HG03097 (cell line): ENCODE measurements at regions not wholly inside any gene's neighbourhood (a gene's known extent, or its start where the extent isn't known, plus 50 kb on each side); places are given as distances from the start of the nearest gene placed in this dataset.

Experiments used
- ATAC-seq: cut with Tn5 transposase; IDR thresholded peaks from one replicate; pipeline ENCODE4 v1.9.1; 2021; ENCODE audit not compliant: unreplicated experiment, low FRiP score

DNA sequence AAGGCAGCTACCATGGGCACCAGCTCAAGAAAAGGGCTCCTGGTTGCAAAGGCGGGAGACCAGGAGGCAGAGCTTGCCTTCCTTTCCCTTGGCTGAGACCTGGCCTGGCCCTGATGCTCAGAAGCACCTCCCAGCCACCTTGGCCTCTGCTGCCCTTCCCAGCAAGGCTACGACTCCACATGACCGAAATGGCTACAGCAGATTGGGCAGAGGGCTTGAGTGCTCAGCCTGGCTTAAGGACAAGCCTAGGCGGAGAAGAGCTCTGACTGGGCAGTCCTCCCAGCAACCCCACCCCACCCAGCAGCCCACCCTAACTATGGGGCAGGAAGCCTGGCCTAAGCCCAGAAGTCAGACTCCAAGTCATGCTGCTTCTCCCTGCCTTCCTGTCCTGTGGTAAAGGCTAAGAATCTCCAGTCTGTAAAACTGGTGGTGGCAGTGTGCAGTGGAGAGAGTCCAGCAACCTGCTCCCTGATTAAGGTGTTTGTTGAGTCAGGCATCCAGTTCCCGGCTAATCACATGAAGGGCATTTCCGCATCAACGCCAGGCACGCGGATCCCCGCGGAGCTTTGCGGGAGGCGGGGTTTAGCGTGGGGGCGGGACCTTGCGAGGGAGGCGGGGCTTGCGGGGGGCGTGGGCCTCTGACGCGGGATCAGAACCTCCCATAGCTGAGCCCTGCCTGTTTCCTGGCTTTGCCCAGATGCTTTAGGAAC lies 256.0 kb downstream of the BCL11A start:
- no peak for ATAC-seq

DNA sequence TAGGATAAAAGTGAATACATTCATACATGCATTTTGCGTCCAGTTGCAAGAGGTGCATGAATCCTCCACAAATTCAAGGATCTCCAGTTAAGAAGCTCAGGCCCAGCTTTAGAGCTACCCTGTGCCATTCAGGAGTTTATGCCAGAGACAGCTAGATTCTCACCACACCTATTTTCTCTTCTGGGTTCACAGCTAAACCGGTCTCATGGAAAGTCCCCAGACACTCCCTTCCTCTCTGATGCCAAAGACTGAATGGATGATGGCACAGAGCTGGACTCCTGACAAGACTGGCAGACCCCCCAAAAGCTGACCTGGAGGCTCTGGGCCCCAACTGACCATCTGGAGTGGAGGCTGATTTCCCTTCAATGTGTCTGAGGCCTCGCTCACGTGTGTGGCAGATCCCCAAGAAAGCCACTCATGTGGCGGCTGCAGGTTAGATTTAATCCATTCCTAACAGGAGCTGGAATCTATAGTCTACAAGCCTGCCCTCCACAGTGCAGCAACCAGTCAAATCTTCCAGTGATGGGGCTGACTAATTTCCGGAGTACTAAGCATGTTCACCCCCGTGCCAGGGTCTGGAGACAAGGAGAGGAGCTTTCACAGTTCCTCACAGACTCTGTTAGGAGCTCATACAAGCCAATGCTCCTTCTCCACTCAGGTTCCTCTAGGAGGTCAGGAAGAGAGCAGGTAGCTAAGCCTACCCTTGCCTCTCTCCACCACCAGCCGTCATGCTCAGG lies 257.1 kb downstream of the BCL11A start:
- no peak for ATAC-seq

DNA sequence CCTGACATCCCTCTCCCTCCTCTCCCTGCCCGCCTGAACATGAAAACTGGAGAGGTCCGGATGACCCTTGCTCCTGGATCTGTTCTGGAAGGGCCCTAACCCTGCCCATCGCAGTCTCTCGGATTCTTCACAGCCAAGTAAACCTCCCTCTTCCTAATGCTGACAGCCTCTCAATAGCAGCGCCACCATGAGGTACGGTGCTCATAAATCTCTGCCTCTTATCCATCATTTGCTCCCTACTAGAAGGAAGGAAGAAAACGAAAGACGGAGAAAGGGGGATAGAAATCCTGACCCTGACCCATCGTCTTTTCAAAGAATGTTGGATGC lies 257.9 kb downstream of the BCL11A start:
- no peak for ATAC-seq

DNA sequence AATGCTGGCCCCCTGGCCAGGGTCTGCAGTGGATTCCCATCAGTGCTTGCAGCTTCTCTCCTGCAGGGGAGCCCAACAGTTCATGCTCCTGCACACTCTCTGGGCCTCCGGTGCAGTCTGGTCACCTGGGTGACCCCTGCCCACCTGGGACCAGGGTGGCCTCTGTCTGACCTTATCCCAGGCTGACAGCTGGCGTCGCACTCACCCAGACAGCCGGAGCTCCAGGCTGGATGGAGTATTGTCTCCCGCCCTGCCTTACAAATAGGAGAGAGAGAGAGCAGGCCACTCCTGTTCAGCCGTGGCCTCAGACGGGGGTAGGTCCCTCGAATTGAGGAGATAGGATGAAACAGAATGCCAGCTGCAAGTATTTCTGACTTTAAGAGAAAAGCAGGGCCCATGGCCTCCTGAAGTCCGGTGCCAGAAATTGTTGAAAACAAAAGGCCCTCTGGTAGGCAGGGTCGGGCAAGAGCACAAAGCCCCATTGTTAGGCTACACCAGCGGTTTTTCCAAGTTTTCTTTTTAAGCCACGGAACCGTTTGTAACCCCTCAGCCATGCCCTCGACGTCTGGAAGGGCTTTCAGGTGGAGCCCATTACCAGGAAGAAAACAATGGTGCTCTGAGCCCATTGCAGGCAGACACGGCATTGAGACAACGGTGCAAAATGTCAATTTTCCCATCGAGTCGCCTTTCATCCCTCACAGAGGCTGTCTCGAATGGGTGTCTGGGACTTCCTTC lies 258.4 kb downstream of the BCL11A start:
- no peak for ATAC-seq

DNA sequence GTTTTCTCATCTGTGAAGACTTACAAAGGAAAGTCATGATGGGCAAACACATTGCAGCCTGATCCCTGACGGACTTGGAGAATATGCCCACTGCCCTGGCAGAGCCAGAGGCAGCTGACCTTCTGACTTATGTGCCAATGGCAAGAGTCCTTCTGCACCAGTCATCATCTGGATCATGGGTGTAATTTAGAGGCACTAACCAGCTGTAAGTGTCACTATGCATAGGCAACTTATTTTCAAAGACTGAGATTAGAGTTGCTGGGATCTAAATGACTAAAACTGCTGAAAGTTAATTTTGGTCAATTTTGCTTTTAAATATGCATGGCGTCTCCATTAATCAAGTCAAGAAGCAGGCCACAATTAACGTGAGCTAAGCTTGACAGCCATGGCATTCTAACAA lies 261.2 kb downstream of the BCL11A start:
- no peak for ATAC-seq

DNA sequence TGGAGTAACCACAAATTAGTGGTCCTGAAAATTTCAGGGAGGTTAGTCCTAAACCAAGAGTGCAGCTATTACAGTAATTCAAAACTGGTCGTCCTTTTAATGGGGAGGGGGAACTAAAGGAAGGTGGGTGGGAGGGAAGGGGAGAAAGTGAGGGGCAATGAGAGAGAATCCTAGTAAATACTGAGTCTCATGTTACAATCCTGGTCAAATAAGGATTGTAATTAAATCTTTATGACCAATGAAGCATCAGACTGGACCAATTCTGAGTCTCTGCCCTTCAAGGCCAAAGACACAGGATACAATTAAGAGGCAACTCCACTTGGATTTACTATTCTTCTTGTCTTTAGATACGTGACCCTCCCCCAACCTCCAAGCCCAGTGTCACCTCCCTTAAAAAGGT lies 262.9 kb downstream of the BCL11A start:
- no peak for ATAC-seq

DNA sequence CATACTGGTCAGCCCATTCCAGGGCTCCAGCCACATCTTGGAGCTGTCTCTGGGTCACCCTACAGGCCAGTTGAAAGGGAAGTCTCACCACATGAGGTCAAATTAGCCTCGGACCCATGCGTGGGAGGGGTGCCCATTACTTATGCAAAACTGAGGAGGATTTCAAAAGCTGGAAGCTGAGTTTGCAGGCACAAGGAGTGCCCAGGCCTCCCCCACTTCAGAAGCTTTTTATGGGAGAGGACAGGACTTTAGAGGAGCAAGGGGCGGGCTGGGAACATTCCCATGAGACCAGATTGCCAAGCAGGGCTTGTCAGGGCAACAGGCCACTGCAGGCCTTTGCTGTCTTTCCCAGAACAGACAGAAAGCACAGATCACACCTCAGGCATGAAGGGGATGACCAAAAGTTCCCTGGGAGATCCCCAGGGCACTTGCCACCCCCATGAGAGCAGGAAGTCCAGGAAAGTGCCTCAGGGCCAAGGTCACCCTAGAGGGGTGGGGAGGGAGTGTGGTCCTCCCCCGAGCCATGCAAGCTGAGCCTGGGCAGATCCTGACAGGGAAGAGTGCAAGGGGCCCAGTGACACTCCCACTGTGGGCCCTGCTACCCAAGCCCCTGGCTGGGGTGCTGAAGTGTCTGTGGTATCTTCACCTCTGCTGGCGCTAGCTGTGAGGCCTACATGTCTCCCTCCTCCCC lies 267.7 kb downstream of the BCL11A start:
- ATAC-seq: no peak

DNA sequence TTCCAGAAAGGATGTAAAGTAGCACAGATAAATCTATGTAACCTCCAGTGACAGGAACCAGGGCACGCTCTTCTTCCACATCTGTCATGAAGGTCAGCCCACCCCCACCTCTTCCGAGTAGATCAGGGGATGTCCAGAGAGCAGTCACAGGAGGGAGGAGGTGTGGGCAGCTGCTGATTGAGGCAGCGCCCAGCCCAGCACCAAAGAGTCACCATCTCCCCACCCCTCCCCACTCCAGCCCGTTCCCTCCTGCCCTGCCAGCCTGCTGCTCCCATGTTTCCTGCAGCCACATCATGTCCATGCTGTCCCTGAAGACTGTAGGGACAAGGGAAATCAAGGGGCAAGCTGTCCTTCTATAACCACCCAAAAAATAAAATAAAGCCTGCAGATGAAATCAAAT lies 269.8 kb downstream of the BCL11A start:
- no peak for ATAC-seq

DNA sequence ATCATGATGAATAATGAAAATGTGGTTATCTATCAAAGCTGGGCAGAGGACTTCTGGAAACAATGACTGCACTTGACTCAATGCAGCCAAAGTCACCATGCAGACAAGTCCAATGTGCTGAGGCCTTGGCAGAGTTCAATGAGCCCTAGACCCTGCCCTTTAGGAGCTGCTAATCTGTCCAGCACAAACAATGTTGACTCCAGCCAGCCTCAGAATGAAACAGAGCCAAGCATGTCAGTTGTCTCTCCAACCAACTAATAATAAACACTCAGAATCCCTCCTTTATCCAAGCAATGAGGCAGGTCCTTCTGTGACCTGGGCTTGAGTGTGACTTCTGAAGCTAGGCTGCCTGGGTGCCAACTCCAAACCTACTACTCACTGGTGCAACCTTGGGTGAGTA lies 270.6 kb downstream of the BCL11A start:
- ATAC-seq: no peak

DNA sequence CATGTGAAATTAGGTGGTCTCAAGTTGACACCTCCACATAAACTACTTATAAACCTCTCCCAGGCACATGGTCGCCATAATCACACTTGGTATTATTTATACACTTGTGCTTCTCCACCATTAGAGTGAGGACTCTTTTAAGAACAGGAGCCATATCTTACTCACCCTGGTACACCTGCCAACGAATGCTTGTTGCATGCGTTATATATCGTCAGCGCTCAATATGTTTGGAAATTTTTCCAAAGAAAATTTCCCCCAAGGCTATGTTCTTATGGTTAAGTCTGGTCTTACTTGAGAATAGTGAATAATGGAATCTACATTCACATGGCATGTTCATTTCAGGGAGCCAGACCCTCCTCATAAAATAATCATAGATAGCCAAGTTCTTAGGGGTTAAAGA lies 271.7 kb downstream of the BCL11A start:
- ATAC-seq: no peak

DNA sequence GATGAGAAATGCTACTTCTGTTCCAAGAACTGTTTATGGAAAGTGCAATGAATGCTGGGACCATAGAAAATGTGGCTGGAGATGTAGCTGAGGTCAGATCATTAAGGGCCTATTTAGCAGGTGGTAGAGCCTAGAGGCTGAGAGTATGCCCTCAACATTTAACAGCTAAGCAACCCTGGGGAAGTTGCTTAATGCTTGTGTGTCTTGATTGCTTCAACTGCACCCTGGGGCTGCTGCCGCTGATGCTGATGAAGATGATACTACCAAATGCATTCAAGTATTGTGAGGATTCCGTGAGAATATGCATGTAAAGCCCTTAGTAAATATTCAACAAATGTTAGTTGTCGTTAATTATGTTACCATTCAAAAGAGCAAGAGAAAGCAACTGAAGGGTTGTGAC lies 273.2 kb downstream of the BCL11A start:
- no peak for ATAC-seq

DNA sequence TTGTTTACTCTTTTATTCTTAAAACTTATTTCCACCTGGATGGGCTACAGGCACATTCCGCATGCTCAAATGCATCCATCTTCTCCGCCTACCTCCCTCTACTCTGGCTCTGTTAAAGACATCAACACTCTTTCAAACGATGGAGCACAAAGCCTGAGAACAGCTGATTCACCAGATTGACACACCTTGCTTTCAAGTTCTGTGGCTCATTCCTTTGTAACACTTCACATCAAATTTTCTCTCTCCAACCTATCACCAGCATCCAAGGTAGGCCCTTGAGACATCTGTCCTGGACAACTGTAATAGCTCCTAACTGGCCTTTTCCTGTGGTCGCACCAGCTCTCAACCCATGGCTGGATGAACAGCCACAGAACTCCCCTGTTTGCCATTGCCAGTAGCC lies 274.5 kb downstream of the BCL11A start:
- no peak for ATAC-seq

DNA sequence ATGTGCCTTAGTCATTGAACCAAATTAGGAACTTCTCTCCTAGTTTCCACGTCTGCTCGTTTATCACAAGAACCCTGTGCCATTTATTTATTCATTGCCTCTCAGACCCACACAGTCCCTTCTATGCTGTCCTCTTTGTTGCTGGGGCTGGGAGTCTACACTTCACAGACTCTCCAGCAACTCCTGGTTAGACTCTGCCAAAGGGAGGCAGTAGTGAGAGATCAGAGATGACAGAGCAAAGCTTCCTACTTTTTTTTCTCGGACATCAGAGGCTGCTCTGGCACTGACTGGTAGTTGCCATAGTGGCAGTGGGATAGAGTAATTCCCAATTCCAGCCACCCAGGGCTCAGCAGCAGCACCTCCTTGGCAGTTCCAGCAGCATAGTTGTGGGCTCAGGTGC lies 277.5 kb downstream of the BCL11A start:
- ATAC-seq: no peak

DNA sequence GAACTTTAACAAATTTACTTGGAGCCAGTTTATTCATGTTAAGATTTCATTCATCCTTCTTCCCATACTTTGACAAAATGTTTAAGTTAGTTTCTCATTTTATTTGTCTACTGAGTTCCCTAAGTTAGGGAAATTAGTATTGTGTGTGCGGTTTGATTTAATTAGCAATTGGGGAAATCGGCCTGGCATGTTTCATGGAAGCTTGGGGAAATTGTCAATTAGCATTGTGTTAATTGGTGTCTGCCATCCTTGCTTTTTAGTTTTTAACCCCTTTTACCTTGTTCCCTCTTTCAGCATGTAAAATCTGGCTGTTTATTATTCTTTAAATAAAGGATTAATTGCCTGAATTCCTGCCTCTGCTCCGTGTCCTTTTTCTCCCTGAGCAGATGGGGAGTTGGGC lies 279.6 kb downstream of the BCL11A start:
- ATAC-seq: no peak

DNA sequence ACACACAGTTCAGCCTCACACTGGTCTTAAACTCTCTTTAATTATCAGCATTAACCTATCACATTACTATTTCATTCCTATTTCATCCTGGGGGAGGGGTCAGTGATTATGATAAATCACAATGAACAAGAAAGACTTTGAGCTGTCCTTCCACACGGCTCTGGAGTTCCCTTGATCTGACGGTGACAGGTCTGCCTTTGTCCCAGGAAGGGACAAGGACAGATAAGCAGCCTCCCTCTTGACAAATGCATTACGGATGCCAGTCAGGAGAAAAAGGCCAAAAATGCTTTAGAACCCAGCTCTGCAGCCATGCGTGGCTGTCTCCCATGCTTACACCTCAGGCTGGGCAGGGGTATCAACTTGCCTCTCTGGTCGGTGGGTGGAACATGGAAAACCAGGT lies 281.7 kb downstream of the BCL11A start:
- ATAC-seq: no peak

DNA sequence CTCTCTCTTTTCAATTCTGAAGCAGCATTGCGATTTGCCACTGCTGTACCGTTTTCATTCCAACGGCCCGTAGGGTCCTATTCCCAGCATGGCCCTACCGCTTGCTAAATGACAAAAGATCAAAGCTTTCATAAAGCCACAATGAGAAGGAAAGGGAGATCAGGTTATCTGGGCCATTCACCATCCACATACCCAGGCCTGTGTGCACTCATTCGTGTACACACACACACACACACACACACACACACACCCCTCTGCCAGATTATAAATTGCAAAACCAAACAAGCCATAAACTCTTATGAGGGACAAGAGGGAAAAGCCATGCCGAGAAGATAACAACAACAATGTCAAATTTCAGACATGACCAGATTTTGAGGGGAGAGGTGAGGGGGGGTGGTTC lies 282.3 kb downstream of the BCL11A start:
- no peak for ATAC-seq

DNA sequence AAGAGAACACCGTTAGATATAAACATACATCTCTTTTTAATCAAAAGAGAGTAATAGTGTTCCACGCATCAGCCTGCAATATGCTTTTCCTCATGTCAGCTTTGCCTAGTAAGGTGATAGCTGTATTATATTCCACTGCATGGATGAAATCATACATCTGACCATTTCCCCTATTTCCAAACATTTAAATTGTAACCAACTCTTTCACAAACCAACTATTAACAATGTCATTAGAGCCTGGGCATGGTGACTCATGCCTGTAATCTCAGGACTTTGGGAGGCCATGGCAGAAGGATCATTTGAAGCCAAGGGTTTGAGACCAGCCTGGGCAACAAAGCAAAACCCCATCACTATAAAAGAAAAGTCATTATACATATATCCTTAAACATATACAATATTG lies 284.8 kb downstream of the BCL11A start:
- ATAC-seq: no peak

DNA sequence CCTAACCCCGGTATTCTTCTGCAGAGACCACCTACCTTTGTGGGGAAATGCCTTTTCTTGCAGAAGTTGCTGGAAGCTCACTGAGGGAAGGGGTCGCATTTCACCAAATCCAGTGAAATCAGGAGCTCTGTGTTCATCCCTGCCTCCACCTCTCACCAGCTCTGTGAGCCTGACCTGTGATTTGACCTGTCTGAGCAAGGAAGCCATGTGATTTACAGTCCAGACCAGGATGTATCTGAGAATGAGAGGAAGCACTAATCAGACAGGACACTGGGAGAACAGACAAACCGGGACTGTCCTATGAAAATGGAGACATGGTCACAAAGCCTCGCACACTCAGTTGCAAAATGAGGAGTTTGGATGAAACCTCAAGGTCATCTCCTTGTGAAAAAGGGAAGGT lies 285.4 kb downstream of the BCL11A start:
- no peak for ATAC-seq

DNA sequence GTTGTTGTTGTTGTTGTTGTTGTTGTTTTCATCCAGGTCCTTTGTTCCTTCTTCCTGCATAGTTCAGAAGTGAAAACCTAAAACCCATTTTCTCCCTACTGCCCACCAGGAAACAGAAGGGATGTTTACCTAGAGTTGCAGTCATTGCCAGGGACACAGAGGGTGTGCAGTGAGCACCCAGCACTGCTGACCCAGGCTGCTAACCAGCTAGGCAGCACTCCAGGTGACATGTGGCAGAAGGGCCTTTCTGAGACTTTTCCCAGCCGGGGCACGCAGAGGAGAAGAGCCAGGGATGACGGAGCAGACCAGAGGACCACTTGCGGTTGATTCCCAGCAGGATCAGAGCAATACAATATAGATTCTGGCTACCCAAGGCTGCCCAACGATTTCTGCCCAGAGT lies 286.3 kb downstream of the BCL11A start:
- no peak for ATAC-seq

DNA sequence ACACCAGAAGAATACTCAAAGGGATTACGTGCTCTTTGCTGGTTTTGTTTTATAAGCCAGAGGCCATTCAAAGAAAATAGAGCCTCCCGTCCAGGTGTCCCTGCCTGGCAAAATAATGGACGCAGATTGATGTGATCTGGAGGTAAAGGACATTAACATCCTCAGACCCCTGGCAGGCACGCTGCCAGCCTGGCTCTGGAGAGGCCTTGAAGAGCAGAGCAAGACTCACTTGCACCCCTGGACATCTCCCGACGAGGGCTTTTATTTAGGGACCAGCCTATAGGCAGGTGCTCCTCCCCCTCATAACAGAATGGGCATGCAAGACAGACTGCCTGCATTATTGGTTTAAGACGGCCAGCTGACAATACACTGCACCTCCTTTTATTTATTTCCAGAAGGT lies 291.3 kb downstream of the BCL11A start:
- no peak for ATAC-seq

DNA sequence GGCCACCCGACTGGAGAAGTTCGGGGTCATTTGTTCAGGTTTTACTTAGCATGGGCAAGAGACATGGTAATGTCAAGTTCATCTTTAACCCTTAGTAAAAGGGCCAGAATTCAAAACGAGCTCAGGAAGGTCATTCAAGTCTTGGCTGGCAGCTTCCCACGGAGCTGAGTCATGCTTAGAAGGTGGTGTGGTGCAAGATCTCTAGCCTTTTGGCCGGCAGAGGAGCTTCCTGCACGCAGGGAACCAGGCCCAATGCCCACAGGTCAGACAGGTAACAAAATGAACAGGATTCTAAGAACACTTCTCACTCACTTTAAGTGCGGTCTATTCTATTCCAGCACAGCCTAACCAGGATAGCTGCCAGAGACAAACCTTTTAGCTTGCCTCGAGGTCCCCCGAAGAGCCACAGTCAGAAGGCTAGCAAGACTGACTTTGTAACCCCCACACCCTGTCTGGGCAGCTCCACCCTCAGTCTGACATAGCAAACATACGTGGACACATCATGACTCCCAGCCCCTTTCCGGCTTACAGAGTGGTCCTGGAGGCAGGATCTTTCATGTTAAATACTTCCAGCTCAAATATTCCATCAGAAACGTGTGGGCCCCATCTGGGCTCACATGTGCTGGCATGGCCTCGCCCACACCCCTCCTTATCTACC lies 292.7 kb downstream of the BCL11A start:
- no peak for ATAC-seq
